Esophagus muscularis mucosa (tissue), 4 donors: ENCODE measurements at regions not wholly inside any gene's neighbourhood (a gene's known extent, or its start where the extent isn't known, plus 50 kb on each side); places are given as distances from the start of the nearest gene placed in this dataset.
A peak's percentile ranks its signal among the peaks of the same experiment; 100 is the strongest.

Experiments used
- DNase-seq: peaks from one replicate; pipeline ENCODE4 v3.0.0-alpha.2; 2017; ENCODE audit errors: extremely low spot score
- H3K27ac ChIP-seq, 4 donors: fragments of 200-600 bp; sonication (generic); replicated peaks in 1 of 4; 1 replicate in 3 of 4; 2 replicates in 1 of 4; pipeline ENCODE4 v1.5.1; 2016 to 2019; ENCODE audit warnings: mild to moderate bottlenecking in 1 of 4
- H3K27me3 ChIP-seq, 4 donors: fragments of 200-600 bp; sonication (generic); one replicate each; pipeline versions ENCODE4 v1.5.1 to v1.6.0; 2016 to 2019
- H3K36me3 ChIP-seq, 4 donors: fragments of 200-600 bp; sonication (generic); one replicate each; pipeline ENCODE4 v1.5.1; 2016 to 2019
- H3K4me1 ChIP-seq, 4 donors: fragments of 200-600 bp; sonication (generic); one replicate each; pipeline ENCODE4 v1.5.1; 2016 to 2019
- H3K4me3 ChIP-seq, 4 donors: fragments of 200-600 bp; sonication (generic); 1 replicate in 2 of 4; 2 replicates in 2 of 4; pipeline ENCODE4 v1.5.1; 2016 to 2019; ENCODE audit warnings: mild to moderate bottlenecking in 4 of 4, moderate library complexity in 1 of 4
- H3K9me3 ChIP-seq, 4 donors: fragments of 200-600 bp; sonication (generic); 1 replicate in 3 of 4; 2 replicates in 1 of 4; pipeline ENCODE4 v1.5.1; 2016 to 2019
- CTCF ChIP-seq, 3 experiments: fragments of 200-600 bp in 2 of 3; fragments of 450-650 bp in 1 of 3; sonication (generic) in 2 of 3; IDR thresholded peaks; one replicate each; pipeline ENCODE4 v1.5.1; 2017 to 2019; ENCODE audit warnings: antibody characterized with exemption in 3 of 3, mild to moderate bottlenecking in 2 of 3, moderate library complexity in 1 of 3
- EP300 ChIP-seq: sonication (generic); formaldehyde crosslinking; IDR thresholded peaks from one replicate; pipeline ENCODE4 v1.6.1; 2017; ENCODE audit warnings: antibody characterized with exemption
- POLR2A ChIP-seq: fragments of 450-650 bp; IDR thresholded peaks from one replicate; pipeline ENCODE4 v1.6.1; 2017; ENCODE audit warnings: antibody characterized with exemption, moderate library complexity, mild to moderate bottlenecking, low read depth
- POLR2AphosphoS5 ChIP-seq, 2 donors: sonication (generic); formaldehyde crosslinking; IDR thresholded peaks; one replicate each; pipeline ENCODE4 v1.6.1; 2017; ENCODE audit warnings: antibody characterized with exemption in 2 of 2
- WGBS: methylation state at CpG from one replicate; pipeline ENCODE4 v1.1.5; 2018; 5-methylcytosine and 5-hydroxymethylcytosine counted together
- intact Hi-C: fragments of 100-400 bp; cut with DNase I; formaldehyde crosslinking; loops from one replicate; pipeline ENCODE4 v1.15.1; 2023

GRCh38 chr18:61606068-61606660, 272.9 kb downstream of the CDH20 start:
- no peaks in the 10 kb centered on the region for H3K9me3 ChIP-seq
- 46% methylated on average over 17 of the region's 17 CpGs for WGBS
- H3K4me1 ChIP-seq, result peaks cover 8 to 19% (median 14%) of the 10 kb centered on the region in 4 donors
- H3K27ac ChIP-seq, result peak overlapping the region in 3 of 4 donors; percentile 10 to 39 (median 35)
- H3K4me3 ChIP-seq, result peak overlapping the region; percentile 3 to 24 (median 15)
- intact Hi-C loops, result no loop called here
- TF ChIP-seq POLR2AphosphoS5 (IDR thresholded peaks at IDR 0.05) (no peak), POLR2A (no peak), EP300 (no peak), CTCF (IDR thresholded peaks at IDR 0.05) (no peak)
- H3K36me3 ChIP-seq, result no peaks in the 10 kb centered on the region
- no peak for DNase-seq
- peaks cover 0 to 13% (median 0%) of the 10 kb centered on the region in 4 donors for H3K27me3 ChIP-seq

GRCh38 chr18:61605376-61606067, 272.3 kb downstream of the CDH20 start:
- intact Hi-C loops, result no loop called here
- TF ChIP-seq POLR2A, result no peak
- TF ChIP-seq CTCF (IDR thresholded peaks at IDR 0.05), result no peak
- no peak for TF ChIP-seq EP300
- TF ChIP-seq POLR2AphosphoS5 (IDR thresholded peaks at IDR 0.05), result no peak
- Histone ChIP-seq H3K36me3 (no peaks in the 10 kb centered on the region), H3K27me3 (peaks cover 0 to 13% (median 0%) of the 10 kb centered on the region in 4 donors), H3K4me3 (peak overlapping the region in 1 of 4 donors; percentile 24), H3K4me1 (peaks cover 8 to 19% (median 14%) of the 10 kb centered on the region in 4 donors), H3K9me3 (no peaks in the 10 kb centered on the region), H3K27ac (peak overlapping the region in 3 of 4 donors; percentile 10 to 39 (median 35))
- DNase-seq, result no peak
- 66% methylated on average over 3 of the region's 3 CpGs for WGBS
